Astrocyte of the hippocampus (primary cell): ENCODE measurements at regions not wholly inside any gene's neighbourhood (a gene's known extent, or its start where the extent isn't known, plus 50 kb on each side); places are given as distances from the start of the nearest gene placed in this dataset.
A peak's percentile ranks its signal among the peaks of the same experiment; 100 is the strongest.

ENCODE experiments used
- DNase-seq: peaks from one replicate; pipeline ENCODE4 v3.0.0; 2011; ENCODE audit warnings: low read depth, low spot score

GRCh38 chr3:103614719-103615118 is 1179.9 kb downstream of the ZPLD1 start:
- DNase-seq, result no peak

GRCh38 chr3:103617961-103618360 is 1183.1 kb downstream of the ZPLD1 start:
- no peak for DNase-seq

- DNase-seq, result no peak
Measured at GRCh38 chr3:103624271-103624670, 1189.5 kb downstream of the ZPLD1 start.

GRCh38 chr3:103629391-103629790 is 1194.6 kb downstream of the ZPLD1 start:
- no peak for DNase-seq

GRCh38 chr3:103644450-103644849 is 1209.6 kb downstream of the ZPLD1 start:
- DNase-seq, result peak; percentile 28

DNA sequence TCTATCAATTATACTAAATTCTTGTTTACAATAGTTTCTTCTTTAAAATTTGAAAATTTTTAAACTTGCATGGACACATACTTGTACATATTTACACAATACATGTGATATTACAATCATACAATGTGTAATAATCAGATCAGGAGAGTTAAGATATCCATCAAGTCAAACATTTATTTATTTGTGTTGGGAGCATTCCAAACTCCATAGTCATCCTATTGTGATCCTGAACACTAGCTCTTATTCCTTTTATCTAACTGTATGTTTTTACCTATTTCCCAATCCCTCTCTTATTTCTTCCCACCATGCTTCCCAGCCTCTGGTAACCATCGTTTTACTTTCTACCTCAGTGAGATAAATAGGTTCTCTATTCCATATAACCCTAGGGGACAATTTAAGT is 1219.2 kb downstream of the ZPLD1 start:
- DNase-seq, result no peak

GRCh38 chr3:103657756-103658155 is 1222.9 kb downstream of the ZPLD1 start:
- no peak for DNase-seq

DNA sequence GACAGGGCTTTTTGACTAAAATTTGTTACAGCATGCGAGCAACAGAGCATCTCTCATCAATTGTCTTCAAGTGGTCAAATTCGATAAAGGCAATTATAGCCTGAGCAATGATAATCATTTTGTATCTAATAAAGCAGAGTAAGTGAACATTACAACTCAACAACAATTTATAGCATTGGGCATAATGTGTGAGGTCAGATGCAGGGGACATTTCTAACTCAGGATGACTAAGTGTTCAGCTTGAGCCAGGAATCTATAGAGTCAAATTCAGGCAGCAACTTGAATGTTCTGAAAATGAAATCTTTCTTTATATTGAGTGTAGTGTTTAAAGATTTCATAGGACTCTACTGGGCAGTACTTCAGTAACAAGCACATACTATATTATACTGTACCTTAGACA is 1226.0 kb downstream of the ZPLD1 start:
- no peak for DNase-seq

DNA sequence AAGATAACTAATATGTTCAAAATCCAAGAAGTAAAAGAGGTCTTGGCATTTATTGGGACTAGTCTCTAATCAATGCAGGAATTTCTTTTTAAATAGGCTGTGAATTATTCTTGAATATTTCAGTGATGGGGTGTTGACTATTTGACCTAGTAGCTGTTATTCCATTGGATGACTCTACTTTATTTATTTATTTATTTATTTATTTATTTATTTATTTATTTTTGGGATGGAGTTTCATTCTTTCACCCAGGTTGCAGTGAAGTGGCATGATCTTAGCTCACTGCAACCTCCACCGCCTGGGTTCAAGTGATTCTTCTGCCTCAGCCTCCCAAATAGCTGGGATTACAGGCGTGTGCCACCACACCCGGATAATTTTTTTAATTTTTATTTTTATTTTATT is 1227.8 kb downstream of the ZPLD1 start:
- no peak for DNase-seq

- DNase-seq, result no peak
Measured at GRCh38 chr3:103672346-103672745, 1237.5 kb downstream of the ZPLD1 start.

- DNase-seq, result peak; percentile 2
Measured at GRCh38 chr3:103684904-103685303, 1250.1 kb downstream of the ZPLD1 start.

DNA sequence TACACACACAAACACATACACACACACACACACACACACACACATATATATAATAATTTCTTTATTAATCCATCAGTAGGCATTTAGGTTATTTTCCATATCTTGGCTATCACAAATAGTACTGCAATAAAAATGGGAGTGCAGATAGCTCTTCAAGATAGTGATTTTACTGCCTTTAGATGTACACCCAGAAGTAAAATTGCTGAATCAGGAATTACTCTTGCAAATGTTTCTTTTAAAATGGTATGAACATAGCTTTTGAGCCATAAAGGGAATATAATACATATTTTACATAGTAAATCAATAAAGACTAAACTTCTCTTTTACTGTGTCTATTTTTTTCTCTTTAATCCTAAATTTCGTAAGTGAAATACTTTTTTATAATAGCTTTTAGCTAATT is 1251.1 kb downstream of the ZPLD1 start:
- DNase-seq, result no peak

DNA sequence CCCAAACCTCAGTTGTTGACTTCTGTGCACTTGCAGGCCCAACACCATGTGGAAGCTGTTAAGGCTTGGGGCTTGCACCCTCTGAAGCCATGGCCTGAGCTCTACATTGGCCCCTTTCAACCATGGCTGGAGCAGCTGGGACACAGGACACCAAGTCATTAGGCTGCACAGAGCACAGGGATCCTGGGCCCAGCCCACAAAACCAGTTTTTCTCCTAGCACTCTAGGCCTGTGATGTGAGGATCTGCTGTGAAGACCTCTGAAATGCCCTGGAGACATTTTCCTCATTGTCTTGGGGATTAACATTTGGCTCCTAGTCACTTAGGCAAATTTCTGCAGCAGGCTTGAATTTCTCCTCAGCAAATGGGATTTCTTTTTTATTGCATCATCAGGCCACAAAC is 1255.7 kb downstream of the ZPLD1 start:
- DNase-seq, result no peak

GRCh38 chr3:103693831-103694230 is 1259.0 kb downstream of the ZPLD1 start:
- no peak for DNase-seq

- no peak for DNase-seq
Measured at GRCh38 chr3:103698646-103699045, 1263.8 kb downstream of the ZPLD1 start.

DNA sequence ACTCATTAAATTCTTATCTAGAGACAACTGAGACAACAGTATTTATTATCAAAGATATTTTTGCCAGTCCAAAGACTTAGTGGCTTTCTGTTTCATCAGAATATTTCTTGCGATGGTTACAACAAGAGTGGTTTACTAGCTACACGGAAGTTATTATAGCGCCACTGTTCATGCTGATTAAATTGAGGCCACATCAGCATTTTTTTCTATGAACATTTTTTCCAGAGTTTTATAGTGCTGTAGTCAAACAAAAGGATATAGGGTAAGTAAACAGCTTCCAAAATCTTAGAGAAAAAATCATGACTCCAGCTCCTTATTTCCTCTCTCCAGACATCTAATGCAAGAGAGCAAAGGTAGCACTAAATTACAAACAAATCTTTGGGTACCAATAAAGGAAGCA is 1264.4 kb downstream of the ZPLD1 start:
- no peak for DNase-seq

- DNase-seq, result no peak
Measured at GRCh38 chr3:103705641-103706040, 1270.8 kb downstream of the ZPLD1 start.

- no peak for DNase-seq
Measured at GRCh38 chr3:103706671-103707070, 1271.9 kb downstream of the ZPLD1 start.

DNA sequence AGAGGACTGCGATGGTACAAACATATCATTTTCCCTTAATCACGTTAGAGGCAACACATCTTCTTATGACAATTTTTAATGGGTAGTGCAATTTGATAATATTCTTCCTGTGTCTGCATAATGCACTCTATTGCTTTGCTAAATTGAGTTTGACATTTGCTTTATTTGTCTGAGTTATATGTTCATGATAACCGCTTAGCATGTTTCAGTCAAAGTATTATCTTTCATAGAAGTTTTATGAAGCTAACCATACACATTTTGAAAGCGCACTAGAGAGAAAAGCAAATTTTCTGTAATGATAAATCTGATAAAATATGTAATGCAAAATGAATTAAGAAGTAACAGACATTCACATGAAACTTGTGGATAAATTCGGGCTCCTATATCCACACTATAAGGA is 1276.9 kb downstream of the ZPLD1 start:
- no peak for DNase-seq

- peak; percentile 11 for DNase-seq
Measured at GRCh38 chr3:103712320-103713008, 1277.6 kb downstream of the ZPLD1 start.

- DNase-seq, result no peak
Measured at GRCh38 chr3:103729547-103729946, 1294.7 kb downstream of the ZPLD1 start.

DNA sequence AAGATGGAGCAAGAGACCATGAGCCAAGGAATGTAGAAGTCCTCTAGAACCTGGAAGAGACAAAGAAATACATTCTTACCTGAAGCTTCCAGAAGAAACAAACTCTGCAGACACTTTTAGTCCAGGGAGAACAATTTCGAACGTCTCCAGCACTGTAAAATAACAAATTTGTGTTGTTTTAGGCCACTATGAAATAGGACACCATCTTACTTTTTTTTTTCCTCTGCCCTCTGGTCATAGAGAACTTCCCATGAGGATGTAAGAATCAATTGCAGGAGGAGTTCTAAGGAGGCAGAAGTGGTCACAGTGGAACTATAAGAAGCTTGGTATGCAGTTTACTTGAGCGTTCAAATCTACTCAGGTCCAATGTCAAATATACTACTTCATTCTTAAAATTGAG is 1295.9 kb downstream of the ZPLD1 start:
- DNase-seq, result no peak

GRCh38 chr3:103752986-103753385 is 1318.2 kb downstream of the ZPLD1 start:
- DNase-seq, result no peak

DNA sequence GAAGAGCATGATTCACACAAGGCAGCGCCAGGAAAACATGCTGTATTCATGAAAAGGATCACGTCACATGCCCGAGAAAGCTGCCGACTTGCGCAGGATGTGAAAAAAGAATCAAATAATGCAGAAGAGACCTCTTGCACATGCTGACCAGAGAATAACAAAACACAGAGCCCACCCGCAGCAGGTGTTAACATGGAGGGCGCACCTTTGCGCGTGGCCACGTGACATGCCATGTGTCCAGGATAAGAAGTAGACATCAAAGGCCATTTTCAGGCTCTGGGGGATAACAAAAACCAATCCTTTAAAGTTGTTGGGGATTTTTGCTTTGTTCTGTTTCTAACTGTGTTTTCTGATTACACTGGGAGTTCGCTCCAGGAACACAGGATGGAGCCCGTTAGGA is 1332.8 kb downstream of the ZPLD1 start:
- no peak for DNase-seq
